Thyroid gland (tissue), 4 donors: ENCODE measurements at regions not wholly inside any gene's neighbourhood (a gene's known extent, or its start where the extent isn't known, plus 50 kb on each side); places are given as distances from the start of the nearest gene placed in this dataset.

Source experiments
- POLR2A ChIP-seq, 2 donors: fragments of 450-650 bp; IDR thresholded peaks; one replicate each; pipeline ENCODE4 v1.6.1; 2017; ENCODE audit warnings: antibody characterized with exemption in 2 of 2, mild to moderate bottlenecking in 2 of 2, moderate library complexity in 1 of 2
- TF ChIP-seq, protein P1 (sequence below), 6 experiments: fragments of 200-600 bp in 3 of 6; fragments of 450-650 bp in 3 of 6; sonication (generic) in 3 of 6; IDR thresholded peaks; one replicate each; pipeline ENCODE4 v1.5.1; 2016 to 2019; ENCODE audit warnings: antibody characterized with exemption in 6 of 6, mild to moderate bottlenecking in 2 of 6, inconsistent platforms in 1 of 6, moderate library complexity in 1 of 6

DNA sequence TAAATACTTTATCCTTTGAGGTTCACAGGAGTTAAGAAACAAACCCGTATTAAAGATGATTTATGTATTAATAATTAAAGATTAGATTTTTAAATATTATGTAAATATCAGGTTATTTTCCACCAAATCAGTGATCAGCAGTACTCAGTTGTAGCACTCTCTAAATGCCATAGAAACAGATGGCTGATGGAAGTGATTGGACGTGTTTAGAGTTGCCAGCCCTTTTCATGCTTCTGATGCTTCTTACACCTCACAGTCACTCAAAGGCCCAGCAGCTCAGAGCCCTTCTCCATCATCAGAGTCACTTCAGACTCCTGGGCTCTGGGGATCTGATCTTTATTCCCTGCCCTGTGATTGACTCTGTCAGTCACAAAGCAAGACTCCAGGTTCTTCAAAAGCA, 170.1 kb upstream of the PGRMC2 start:
- TF ChIP-seq, protein P1, sequence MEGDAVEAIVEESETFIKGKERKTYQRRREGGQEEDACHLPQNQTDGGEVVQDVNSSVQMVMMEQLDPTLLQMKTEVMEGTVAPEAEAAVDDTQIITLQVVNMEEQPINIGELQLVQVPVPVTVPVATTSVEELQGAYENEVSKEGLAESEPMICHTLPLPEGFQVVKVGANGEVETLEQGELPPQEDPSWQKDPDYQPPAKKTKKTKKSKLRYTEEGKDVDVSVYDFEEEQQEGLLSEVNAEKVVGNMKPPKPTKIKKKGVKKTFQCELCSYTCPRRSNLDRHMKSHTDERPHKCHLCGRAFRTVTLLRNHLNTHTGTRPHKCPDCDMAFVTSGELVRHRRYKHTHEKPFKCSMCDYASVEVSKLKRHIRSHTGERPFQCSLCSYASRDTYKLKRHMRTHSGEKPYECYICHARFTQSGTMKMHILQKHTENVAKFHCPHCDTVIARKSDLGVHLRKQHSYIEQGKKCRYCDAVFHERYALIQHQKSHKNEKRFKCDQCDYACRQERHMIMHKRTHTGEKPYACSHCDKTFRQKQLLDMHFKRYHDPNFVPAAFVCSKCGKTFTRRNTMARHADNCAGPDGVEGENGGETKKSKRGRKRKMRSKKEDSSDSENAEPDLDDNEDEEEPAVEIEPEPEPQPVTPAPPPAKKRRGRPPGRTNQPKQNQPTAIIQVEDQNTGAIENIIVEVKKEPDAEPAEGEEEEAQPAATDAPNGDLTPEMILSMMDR (IDR thresholded peaks at IDR 0.05) = no peak
- TF ChIP-seq POLR2A (IDR thresholded peaks at IDR 0.05) = no peak
